ENCODE measurements at regions not wholly inside any gene's neighbourhood (a gene's known extent, or its start where the extent isn't known, plus 50 kb on each side); places are given as distances from the start of the nearest gene placed in this dataset.

- in situ Hi-C loops (cut with HindIII; ENCODE audit: extremely low pct_ligation_motif_present, low pct_unique_long_range_greater_than_20kb) = no loop called here
- no peak for FAIRE-seq
Observed at GRCh38 chr4:165726831-165727230, 146.2 kb upstream of the TLL1 start.

GRCh38 chr4:165737309-165737972 lies 135.6 kb upstream of the TLL1 start:
- no TSS peak for BruUV-seq (replicated peaks)
- WGBS (ENCODE audit: low lambda C conversion rate) = 2% methylated on average over 1 of the region's 1 CpG
- Histone ChIP-seq H3K4me1 (ENCODE audit: insufficient read depth, low read length) (no peaks in the 10 kb centered on the region), H2AFZ (ENCODE audit: low read length) (no peak overlapping the region), H3K36me3 (replicated peaks in 1 of 2; ENCODE audit: control insufficient read depth in 1 of 2, insufficient read depth in 2 of 2, low read length in 2 of 2) (no peaks in the 10 kb centered on the region), H3K4me3 (replicated peaks in 1 of 3; ENCODE audit: insufficient read depth in 1 of 3, low read depth in 2 of 3, low read length in 3 of 3) (no peak overlapping the region), H4K20me1 (ENCODE audit: insufficient read depth, low read length) (no peaks in the 10 kb centered on the region), H3K9ac (ENCODE audit: insufficient read depth, low read depth, low read length) (no peak overlapping the region), H3K79me2 (ENCODE audit: insufficient read depth, low read length) (no peaks in the 10 kb centered on the region), H3K9me3 (ENCODE audit: low read length) (no peaks in the 10 kb centered on the region), H3K27ac (ENCODE audit: extremely low read length, insufficient read depth, low read length) (no peak overlapping the region), H3K4me2 (ENCODE audit: low read depth, low read length) (no peak overlapping the region), H3K27me3 (ENCODE audit: control insufficient read depth in 1 of 2, insufficient read depth in 2 of 2, low read length in 2 of 2) (no peaks in the 10 kb centered on the region)
- ChIA-PET CTCF (ENCODE audit: low intra/inter-chr PET ratio, low total read pairs) (no interaction called here), POLR2A (no interaction called here)
- ATAC-seq (no peak), DNase-seq (ENCODE audit: low spot score) (no peak), FAIRE-seq (no peak)
- TF ChIP-seq ATF7 (IDR thresholded peaks at IDR 0.05) (peak; percentile 87), ATF7 (CRISPR knock-in tag; IDR thresholded peaks at IDR 0.05) (no peak), POGZ (CRISPR knock-in tag; IDR thresholded peaks at IDR 0.05) (no peak), ZC3H13 (CRISPR knock-in tag; IDR thresholded peaks at IDR 0.05) (no peak), RFX1 (IDR thresholded peaks at IDR 0.05) (no peak), CREB1 (IDR thresholded peaks at IDR 0.05) (peak; percentile 80), CREB1 (CRISPR knock-in tag; IDR thresholded peaks at IDR 0.05) (no peak), HDAC2 (CRISPR knock-in tag; IDR thresholded peaks at IDR 0.05) (no peak), ZNF256 (CRISPR knock-in tag; conservative IDR thresholded peaks at IDR 0.05) (no peak)
- intact Hi-C loops (cut with micrococcal nuclease; ENCODE audit: unreplicated experiment) (no loop called here), in situ Hi-C loops (cut with HindIII; ENCODE audit: extremely low pct_ligation_motif_present, low pct_unique_long_range_greater_than_20kb) (no loop called here)

More at GRCh38 chr4:165726831-165727230, 146.2 kb upstream of the TLL1 start:
- WGBS (ENCODE audit: low lambda C conversion rate) = 4% methylated on average over 2 of the region's 2 CpGs
- Histone ChIP-seq H3K27me3 (ENCODE audit: control insufficient read depth in 1 of 2, insufficient read depth in 2 of 2, low read length in 2 of 2) (no peaks in the 10 kb centered on the region), H4K20me1 (ENCODE audit: insufficient read depth, low read length) (no peaks in the 10 kb centered on the region), H3K79me2 (ENCODE audit: insufficient read depth, low read length) (no peaks in the 10 kb centered on the region), H3K9me3 (ENCODE audit: low read length) (no peaks in the 10 kb centered on the region), H3K36me3 (replicated peaks in 1 of 2; ENCODE audit: control insufficient read depth in 1 of 2, insufficient read depth in 2 of 2, low read length in 2 of 2) (no peaks in the 10 kb centered on the region), H3K9ac (ENCODE audit: insufficient read depth, low read depth, low read length) (no peak overlapping the region), H3K4me3 (replicated peaks in 1 of 3; ENCODE audit: insufficient read depth in 1 of 3, low read depth in 2 of 3, low read length in 3 of 3) (no peak overlapping the region), H2AFZ (ENCODE audit: low read length) (no peak overlapping the region), H3K27ac (ENCODE audit: extremely low read length, insufficient read depth, low read length) (no peak overlapping the region), H3K4me2 (ENCODE audit: low read depth, low read length) (no peak overlapping the region), H3K4me1 (ENCODE audit: insufficient read depth, low read length) (no peaks in the 10 kb centered on the region)
- no peak for DNase-seq (ENCODE audit: low spot score)
- ATAC-seq = no peak
- ChIA-PET CTCF (ENCODE audit: low intra/inter-chr PET ratio, low total read pairs) (no interaction called here), POLR2A (no interaction called here)
- no peak for TF ChIP-seq CEBPB (IDR thresholded peaks at IDR 0.05; ENCODE audit: borderline replicate concordance, low read depth, low read length)
- TF ChIP-seq ZNF737 (CRISPR knock-in tag; IDR thresholded peaks at IDR 0.05; ENCODE audit: borderline replicate concordance) = no peak
- TF ChIP-seq ATM (IDR thresholded peaks at IDR 0.05; ENCODE audit: borderline replicate concordance) = no peak
- TF ChIP-seq ZNF282 (IDR thresholded peaks at IDR 0.05; ENCODE audit: partially characterized antibody) = no peak
- intact Hi-C loops (cut with micrococcal nuclease; ENCODE audit: unreplicated experiment) = no loop called here
- BruUV-seq (replicated peaks) = no TSS peak
